SK-N-MC (cell line): ENCODE measurements at regions not wholly inside any gene's neighbourhood (a gene's known extent, or its start where the extent isn't known, plus 50 kb on each side); places are given as distances from the start of the nearest gene placed in this dataset.

Experiments
- DNase-seq: peaks from one replicate; pipeline ENCODE4 v3.0.0-alpha.2; 2011; ENCODE audit warnings: low read depth, low spot score
- H3K27ac ChIP-seq: fragments of 200-600 bp; sonication (generic); 2 replicates; pipeline ENCODE4 v1.5.1; 2016; ENCODE audit warnings: mixed run types
- H3K36me3 ChIP-seq: fragments of 200-600 bp; sonication (generic); 2 replicates; pipeline ENCODE4 v1.6.1; 2017; ENCODE audit warnings: antibody characterized with exemption, low read length, mixed read lengths; ENCODE audit not compliant: insufficient read depth
- H3K4me3 ChIP-seq: fragments of 200-600 bp; sonication (generic); 2 replicates; pipeline ENCODE4 v1.5.1; 2016
- H3K9ac ChIP-seq: fragments of 200-600 bp; sonication (generic); 2 replicates; pipeline ENCODE4 v1.8.0; 2017; ENCODE audit warnings: mixed run types, mixed read lengths; ENCODE audit not compliant: insufficient read length
- H3K9me3 ChIP-seq: fragments of 200-600 bp; sonication (generic); 2 replicates; pipeline ENCODE4 v1.6.1; 2017; ENCODE audit warnings: low read depth, mild to moderate bottlenecking, antibody characterized with exemption, low read length, moderate library complexity, mixed read lengths
- EZH2 ChIP-seq: fragments of 200-600 bp; sonication (generic); IDR thresholded peaks from one replicate; pipeline ENCODE4 v1.6.1; 2017; ENCODE audit warnings: antibody characterized with exemption
- FOXP2 ChIP-seq: optimal IDR thresholded peaks from 2 replicates; pipeline ENCODE3; 2011; ENCODE audit warnings: mild to moderate bottlenecking, moderate library complexity; ENCODE audit not compliant: insufficient read depth; ENCODE audit errors: extremely low read length, control extremely low read depth
- POLR2AphosphoS5 ChIP-seq: IDR thresholded peaks from 2 replicates; pipeline ENCODE4 v1.6.1; 2012; ENCODE audit warnings: mild to moderate bottlenecking, low read depth, low read length, borderline replicate concordance

GRCh38 chr12:113601656-113602263 is 130.1 kb upstream of the LHX5 start:
- Histone ChIP-seq H3K9me3 (no peaks in the 10 kb centered on the region), H3K27ac (no peak overlapping the region), H3K36me3 (no peaks in the 10 kb centered on the region), H3K9ac (no peak overlapping the region), H3K4me3 (no peak overlapping the region)
- TF ChIP-seq POLR2AphosphoS5 (no peak), EZH2 (no peak)
- DNase-seq, result no peak

DNA sequence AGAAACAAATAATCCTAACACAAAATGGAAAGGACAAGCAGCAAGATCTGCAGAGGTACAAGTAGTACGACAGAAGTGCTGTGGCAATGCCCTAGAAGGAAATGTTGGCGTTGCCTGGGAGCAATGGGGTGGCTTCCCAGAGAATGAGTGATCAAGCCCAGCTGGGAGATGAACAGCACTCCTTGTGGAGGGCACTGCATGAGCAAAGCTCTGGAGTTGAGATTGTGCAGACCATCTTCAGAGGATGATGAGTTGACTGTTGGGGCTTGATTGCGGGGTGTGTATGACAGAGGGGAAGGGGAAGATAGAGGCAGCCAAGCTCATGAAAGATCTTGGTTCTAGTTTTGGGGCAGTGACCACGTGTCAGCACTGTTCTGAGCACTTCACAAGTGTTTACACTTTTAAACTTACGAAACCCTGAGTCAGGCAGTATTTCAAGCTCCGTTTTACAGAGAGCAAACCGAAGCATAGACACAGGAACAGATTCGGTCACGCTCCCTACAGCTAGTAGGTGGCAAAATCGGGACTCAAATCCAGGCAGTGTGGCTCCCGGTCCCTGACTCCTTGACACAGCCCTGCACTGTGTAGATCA is 127.2 kb upstream of the LHX5 start:
- Histone ChIP-seq H3K9ac (no peak overlapping the region), H3K27ac (no peak overlapping the region), H3K9me3 (no peaks in the 10 kb centered on the region), H3K36me3 (no peaks in the 10 kb centered on the region), H3K4me3 (no peak overlapping the region)
- no peak for DNase-seq
- TF ChIP-seq FOXP2 (no peak), EZH2 (no peak), POLR2AphosphoS5 (no peak)

- DNase-seq, result no peak
- Histone ChIP-seq H3K9ac (no peak overlapping the region), H3K27ac (no peak overlapping the region), H3K36me3 (no peaks in the 10 kb centered on the region), H3K4me3 (no peak overlapping the region), H3K9me3 (no peaks in the 10 kb centered on the region)
- TF ChIP-seq EZH2 (no peak), POLR2AphosphoS5 (no peak), FOXP2 (no peak)
These were observed 123.3 kb upstream of the LHX5 start for GRCh38 chr12:113594967-113595366.

GRCh38 chr12:113591480-113591974 is 119.9 kb upstream of the LHX5 start:
- DNase-seq, result no peak
- no peaks in the 10 kb centered on the region for H3K9me3 ChIP-seq
- no peak overlapping the region for H3K4me3 ChIP-seq
- TF ChIP-seq POLR2AphosphoS5 (no peak), EZH2 (no peak), FOXP2 (no peak)
- no peak overlapping the region for H3K9ac ChIP-seq
- no peaks in the 10 kb centered on the region for H3K36me3 ChIP-seq
- no peak overlapping the region for H3K27ac ChIP-seq

- no peaks in the 10 kb centered on the region for H3K9me3 ChIP-seq
- H3K36me3 ChIP-seq, result no peaks in the 10 kb centered on the region
- DNase-seq, result no peak
- H3K4me3 ChIP-seq, result no peak overlapping the region
- no peak overlapping the region for H3K27ac ChIP-seq
- no peak for TF ChIP-seq FOXP2
- H3K9ac ChIP-seq, result no peak overlapping the region
These were observed 117.8 kb upstream of the LHX5 start for GRCh38 chr12:113589437-113589836.

DNA sequence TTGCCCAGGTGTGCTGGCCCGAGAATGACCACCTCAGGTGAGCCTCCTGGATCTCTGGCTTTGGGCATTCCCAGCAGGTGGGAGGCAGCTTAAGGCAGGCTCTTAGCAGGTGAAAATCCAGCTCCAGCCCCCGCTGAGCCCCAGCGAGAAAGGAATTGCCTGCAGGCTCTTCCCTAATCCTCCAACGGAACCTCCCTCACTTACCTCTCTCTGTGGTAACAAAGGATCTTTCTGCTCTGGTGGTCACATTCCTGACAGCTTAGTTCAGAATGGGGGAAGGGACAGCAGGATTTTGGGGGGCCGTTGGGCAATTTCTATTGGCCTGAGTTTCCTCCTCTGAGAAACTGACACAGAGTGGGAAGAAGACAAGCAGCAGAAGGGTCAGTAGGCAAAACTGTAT is 116.0 kb upstream of the LHX5 start:
- Histone ChIP-seq H3K36me3 (no peaks in the 10 kb centered on the region), H3K4me3 (no peak overlapping the region), H3K27ac (no peak overlapping the region), H3K9me3 (no peaks in the 10 kb centered on the region), H3K9ac (no peak overlapping the region)
- TF ChIP-seq FOXP2, result no peak
- TF ChIP-seq POLR2AphosphoS5, result no peak
- TF ChIP-seq EZH2, result no peak
- no peak for DNase-seq

GRCh38 chr12:113586461-113586860 is 114.8 kb upstream of the LHX5 start:
- Histone ChIP-seq H3K36me3 (no peaks in the 10 kb centered on the region), H3K9ac (no peak overlapping the region), H3K4me3 (no peak overlapping the region), H3K27ac (no peak overlapping the region), H3K9me3 (no peaks in the 10 kb centered on the region)
- DNase-seq, result no peak
- TF ChIP-seq EZH2 (no peak), FOXP2 (no peak), POLR2AphosphoS5 (no peak)

GRCh38 chr12:113582521-113583218 is 111.0 kb upstream of the LHX5 start:
- no peak overlapping the region for H3K27ac ChIP-seq
- H3K4me3 ChIP-seq, result no peak overlapping the region
- no peak for DNase-seq
- H3K36me3 ChIP-seq, result no peaks in the 10 kb centered on the region
- no peak for TF ChIP-seq EZH2
- TF ChIP-seq FOXP2, result no peak
- TF ChIP-seq POLR2AphosphoS5, result no peak
- H3K9me3 ChIP-seq, result no peaks in the 10 kb centered on the region
- no peak overlapping the region for H3K9ac ChIP-seq

DNA sequence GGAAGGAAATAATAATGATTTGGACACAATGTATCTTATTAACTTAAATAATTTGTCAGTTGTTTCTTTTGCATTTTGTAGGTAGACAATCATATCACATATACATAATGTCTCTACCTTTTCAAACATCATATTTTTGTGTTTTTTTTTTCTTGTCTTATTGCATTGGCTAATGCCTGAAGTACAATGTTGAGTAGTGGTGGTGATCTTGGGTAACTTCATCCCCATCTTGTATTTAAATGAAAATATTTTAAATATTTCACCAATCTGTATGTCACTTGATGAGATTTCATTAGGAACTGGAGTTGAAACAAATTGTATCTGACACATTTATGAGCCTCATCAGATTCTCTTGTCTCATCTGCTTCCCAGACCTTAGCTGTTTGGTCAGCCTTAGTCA is 109.7 kb upstream of the LHX5 start:
- no peak for TF ChIP-seq FOXP2
- no peak for TF ChIP-seq POLR2AphosphoS5
- H3K9me3 ChIP-seq, result no peaks in the 10 kb centered on the region
- no peak overlapping the region for H3K9ac ChIP-seq
- H3K36me3 ChIP-seq, result no peaks in the 10 kb centered on the region
- DNase-seq, result no peak
- H3K4me3 ChIP-seq, result no peak overlapping the region
- no peak overlapping the region for H3K27ac ChIP-seq
